Smooth muscle cell (in vitro differentiated cells): ENCODE measurements at regions not wholly inside any gene's neighbourhood (a gene's known extent, or its start where the extent isn't known, plus 50 kb on each side); places are given as distances from the start of the nearest gene placed in this dataset.

Source experiments
- DNase-seq: peaks from one replicate; lab custom pipeline; 2025; ENCODE audit not compliant: unreplicated experiment; lab: John Stamatoyannopoulos, UW
- H2AFZ ChIP-seq: fragments of 200-600 bp; sonication (generic); 2 replicates; pipeline ENCODE4 v1.6.0; 2016; ENCODE audit warnings: antibody characterized with exemption, low read depth, mild to moderate bottlenecking
- H3F3A ChIP-seq: fragments of 200-600 bp; sonication (generic); 2 replicates; pipeline ENCODE4 v1.6.0; 2017; ENCODE audit warnings: antibody characterized with exemption, low read depth
- H3K27ac ChIP-seq: fragments of 200-600 bp; sonication (generic); 2 replicates; pipeline ENCODE4 v1.5.1; 2016; ENCODE audit warnings: low read depth, mild to moderate bottlenecking
- H3K27me3 ChIP-seq: fragments of 200-600 bp; sonication (generic); 2 replicates; pipeline ENCODE4 v1.6.1; 2016; ENCODE audit warnings: low read depth, mild to moderate bottlenecking
- H3K36me3 ChIP-seq: fragments of 200-600 bp; sonication (generic); 2 replicates; pipeline ENCODE4 v1.5.1; 2016; ENCODE audit warnings: low read depth
- H3K4me1 ChIP-seq: fragments of 200-600 bp; sonication (generic); 2 replicates; pipeline ENCODE4 v1.5.1; 2016; ENCODE audit warnings: low read depth
- H3K4me2 ChIP-seq: fragments of 200-600 bp; sonication (generic); 2 replicates; pipeline ENCODE4 v1.6.0; 2016; ENCODE audit warnings: mild to moderate bottlenecking
- H3K4me3 ChIP-seq: fragments of 200-600 bp; sonication (generic); 2 replicates; pipeline ENCODE4 v1.5.1; 2016; ENCODE audit warnings: mild to moderate bottlenecking
- H3K79me2 ChIP-seq: fragments of 200-600 bp; sonication (generic); 2 replicates; pipeline ENCODE4 v1.6.0; 2016; ENCODE audit warnings: low read depth, mild to moderate bottlenecking
- H3K9ac ChIP-seq: fragments of 200-600 bp; sonication (generic); 2 replicates; pipeline ENCODE4 v1.6.0; 2016; ENCODE audit warnings: low read depth
- H3K9me3 ChIP-seq: fragments of 200-600 bp; sonication (generic); replicated peaks from 2 replicates; pipeline ENCODE4 v1.5.1; 2016; ENCODE audit warnings: low read depth
- H4K20me1 ChIP-seq: fragments of 200-600 bp; sonication (generic); 2 replicates; pipeline ENCODE4 v1.6.0; 2016; ENCODE audit warnings: low read depth
- CTCF ChIP-seq: fragments of 200-600 bp; sonication (generic); IDR thresholded peaks from 2 replicates; pipeline ENCODE4 v1.5.1; 2017; ENCODE audit warnings: borderline replicate concordance, mild to moderate bottlenecking, antibody characterized with exemption; ENCODE audit not compliant: insufficient read depth, poor library complexity, severe bottlenecking
- WGBS: methylation state at CpG from one replicate; pipeline ENCODE4 v1.1.7; 2016; ENCODE audit warnings: low lambda C conversion rate; 5-methylcytosine and 5-hydroxymethylcytosine counted together

- no peaks in the 10 kb centered on the region for H4K20me1 ChIP-seq
- WGBS: 73% methylated on average over 4 of the region's 4 CpGs
- H3K4me2 ChIP-seq: no peak overlapping the region
- H3K4me1 ChIP-seq: no peaks in the 10 kb centered on the region
- H3K79me2 ChIP-seq: no peaks in the 10 kb centered on the region
- H3K27ac ChIP-seq: no peak overlapping the region
- H3K27me3 ChIP-seq: no peaks in the 10 kb centered on the region
- H3K9ac ChIP-seq: no peak overlapping the region
- no peak for TF ChIP-seq CTCF
- no peak overlapping the region for H2AFZ ChIP-seq
- DNase-seq: no peak
- no peaks in the 10 kb centered on the region for H3K9me3 ChIP-seq
- no peaks in the 10 kb centered on the region for H3F3A ChIP-seq
- H3K4me3 ChIP-seq: no peak overlapping the region
- no peaks in the 10 kb centered on the region for H3K36me3 ChIP-seq
Measured at GRCh38 chr3:189092547-189092946, 79.2 kb upstream of the TPRG1 start.

DNA sequence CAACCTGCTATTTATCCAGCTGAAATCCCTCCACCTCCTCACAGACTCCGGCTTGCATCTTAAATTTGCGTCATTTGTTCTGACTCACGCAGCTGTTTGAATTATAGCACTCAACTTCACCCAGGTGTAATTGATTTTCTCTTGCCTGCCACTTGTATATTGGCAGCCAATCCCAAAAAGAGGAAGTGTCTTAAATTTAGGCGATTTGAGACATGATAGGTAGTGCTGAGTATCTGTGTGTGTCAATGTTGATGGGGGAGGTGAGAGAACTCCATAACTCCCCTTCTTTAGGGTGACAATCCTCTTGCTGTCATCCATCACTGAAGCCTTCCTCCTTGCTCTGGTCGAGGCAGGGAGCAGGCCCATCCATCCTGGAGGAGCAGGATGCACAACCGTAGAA, 77.2 kb upstream of the TPRG1 start:
- DNase-seq: no peak
- Histone ChIP-seq H3K27me3 (no peaks in the 10 kb centered on the region), H3K9me3 (no peaks in the 10 kb centered on the region), H3K4me3 (no peak overlapping the region), H3F3A (no peaks in the 10 kb centered on the region), H3K36me3 (no peaks in the 10 kb centered on the region), H3K9ac (no peak overlapping the region), H4K20me1 (no peaks in the 10 kb centered on the region), H3K4me2 (no peak overlapping the region), H3K27ac (no peak overlapping the region), H3K4me1 (no peaks in the 10 kb centered on the region), H3K79me2 (no peaks in the 10 kb centered on the region), H2AFZ (no peak overlapping the region)
- WGBS: 92% methylated on average over 6 of the region's 6 CpGs
- TF ChIP-seq CTCF: no peak

- no peak for DNase-seq
- H4K20me1 ChIP-seq: no peaks in the 10 kb centered on the region
- H3K4me1 ChIP-seq: no peaks in the 10 kb centered on the region
- 92% methylated on average over 1 of the region's 1 CpG for WGBS
- no peak overlapping the region for H3K4me3 ChIP-seq
- H3K36me3 ChIP-seq: no peaks in the 10 kb centered on the region
- H3F3A ChIP-seq: no peaks in the 10 kb centered on the region
- H2AFZ ChIP-seq: no peak overlapping the region
- no peaks in the 10 kb centered on the region for H3K9me3 ChIP-seq
- no peak overlapping the region for H3K27ac ChIP-seq
- no peaks in the 10 kb centered on the region for H3K79me2 ChIP-seq
- H3K27me3 ChIP-seq: no peaks in the 10 kb centered on the region
- H3K4me2 ChIP-seq: no peak overlapping the region
- H3K9ac ChIP-seq: no peak overlapping the region
- no peak for TF ChIP-seq CTCF
Measured at GRCh38 chr3:189096092-189096491, 75.7 kb upstream of the TPRG1 start.

GRCh38 chr3:189099031-189099471, 72.7 kb upstream of the TPRG1 start:
- DNase-seq: no peak
- no peaks in the 10 kb centered on the region for H3K27me3 ChIP-seq
- H3K27ac ChIP-seq: no peak overlapping the region
- no peak overlapping the region for H3K4me2 ChIP-seq
- H4K20me1 ChIP-seq: no peaks in the 10 kb centered on the region
- no peaks in the 10 kb centered on the region for H3K79me2 ChIP-seq
- no peaks in the 10 kb centered on the region for H3K9me3 ChIP-seq
- 96% methylated on average over 12 of the region's 12 CpGs for WGBS
- no peak overlapping the region for H3K9ac ChIP-seq
- no peaks in the 10 kb centered on the region for H3F3A ChIP-seq
- H3K36me3 ChIP-seq: no peaks in the 10 kb centered on the region
- TF ChIP-seq CTCF: no peak
- no peak overlapping the region for H2AFZ ChIP-seq
- no peaks in the 10 kb centered on the region for H3K4me1 ChIP-seq
- no peak overlapping the region for H3K4me3 ChIP-seq
